ENCODE measurements at regions not wholly inside any gene's neighbourhood (a gene's known extent, or its start where the extent isn't known, plus 50 kb on each side); places are given as distances from the start of the nearest gene placed in this dataset.

GRCh38 chr3:72232331-72232730 is 447.4 kb upstream of the PROK2 start:
- no peak for DNase-seq (ENCODE audit: low spot score)

GRCh38 chr3:72231439-72232196 is 446.7 kb upstream of the PROK2 start:
- DNase-seq (ENCODE audit: low spot score) = no peak

- no peak for DNase-seq (ENCODE audit: low spot score)
These were observed 445.9 kb upstream of the PROK2 start for GRCh38 chr3:72230774-72231379.

- no peak for DNase-seq (ENCODE audit: low spot score)
These were observed 445.0 kb upstream of the PROK2 start for GRCh38 chr3:72229952-72230351.

GRCh38 chr3:72227486-72228070 is 442.6 kb upstream of the PROK2 start:
- no peak for DNase-seq (ENCODE audit: low spot score)

- no peak for DNase-seq (ENCODE audit: low spot score)
These were observed 440.0 kb upstream of the PROK2 start for GRCh38 chr3:72224804-72225509.

GRCh38 chr3:72223628-72224027 is 438.7 kb upstream of the PROK2 start:
- no peak for DNase-seq (ENCODE audit: low spot score)

GRCh38 chr3:72223116-72223515 is 438.2 kb upstream of the PROK2 start:
- DNase-seq (ENCODE audit: low spot score) = no peak

GRCh38 chr3:72222410-72222809 is 437.5 kb upstream of the PROK2 start:
- no peak for DNase-seq (ENCODE audit: low spot score)

GRCh38 chr3:72220946-72221345 is 436.0 kb upstream of the PROK2 start:
- DNase-seq (ENCODE audit: low spot score) = no peak

GRCh38 chr3:72219752-72220151 is 434.8 kb upstream of the PROK2 start:
- DNase-seq (ENCODE audit: low spot score) = no peak

- DNase-seq (ENCODE audit: low spot score) = no peak
These were observed 432.6 kb upstream of the PROK2 start for GRCh38 chr3:72217570-72217969.

GRCh38 chr3:72214066-72214951 is 429.4 kb upstream of the PROK2 start:
- no peak for DNase-seq (ENCODE audit: low spot score)

- DNase-seq (ENCODE audit: low spot score) = no peak
These were observed 428.5 kb upstream of the PROK2 start for GRCh38 chr3:72213296-72214065.

- DNase-seq (ENCODE audit: low spot score) = no peak
These were observed 427.4 kb upstream of the PROK2 start for GRCh38 chr3:72212396-72212795.

- no peak for DNase-seq (ENCODE audit: low spot score)
These were observed 425.3 kb upstream of the PROK2 start for GRCh38 chr3:72210261-72210660.

GRCh38 chr3:72205297-72205826 is 420.4 kb upstream of the PROK2 start:
- DNase-seq (ENCODE audit: low spot score) = no peak

GRCh38 chr3:72204452-72204851 is 419.5 kb upstream of the PROK2 start:
- DNase-seq (ENCODE audit: low spot score) = no peak

- DNase-seq (ENCODE audit: low spot score) = no peak
These were observed 418.8 kb upstream of the PROK2 start for GRCh38 chr3:72203613-72204349.

GRCh38 chr3:72203105-72203504 is 418.2 kb upstream of the PROK2 start:
- DNase-seq (ENCODE audit: low spot score) = no peak

All from HuH-7.5 (cell line).